ENCODE measurements at regions not wholly inside any gene's neighbourhood (a gene's known extent, or its start where the extent isn't known, plus 50 kb on each side); places are given as distances from the start of the nearest gene placed in this dataset.

GRCh38 chr3:117192888-117193287 is 483.3 kb downstream of the TUSC7 start:
- BruUV-seq (replicated peaks), result no TSS peak
- Mint-ChIP-seq H3K36me3 (ENCODE audit: insufficient read depth, unreplicated experiment) (no peaks in the 10 kb centered on the region), H3K9me3 (ENCODE audit: unreplicated experiment) (no peaks in the 10 kb centered on the region), H3K4me3 (ENCODE audit: unreplicated experiment) (no peak overlapping the region), H3K27ac (ENCODE audit: unreplicated experiment) (no peak overlapping the region), H3K27me3 (ENCODE audit: insufficient read depth, unreplicated experiment) (no peaks in the 10 kb centered on the region), H3K4me1 (ENCODE audit: low read depth, unreplicated experiment) (no peaks in the 10 kb centered on the region)
- no peak for TF ChIP-seq CTCF (IDR thresholded peaks at IDR 0.05; ENCODE audit: insufficient read depth in 1 of 2, low read depth in 1 of 2, low read length in 1 of 2, severe bottlenecking in 1 of 2, unreplicated experiment in 1 of 2)
- Histone ChIP-seq H3K4me3 (ENCODE audit: low read depth, low read length) (no peak overlapping the region), H3K27me3 (replicated peaks; ENCODE audit: control insufficient read depth, insufficient read depth, low read length) (no peaks in the 10 kb centered on the region), H3K36me3 (ENCODE audit: control insufficient read depth, insufficient read depth, low read length) (no peaks in the 10 kb centered on the region), H3K9me3 (no peaks in the 10 kb centered on the region), H3K4me1 (no peaks in the 10 kb centered on the region)
- DNase-seq, result no peak
- CTCF ChIA-PET, result no interaction called here
- POLR2A ChIA-PET, result no interaction called here
- intact Hi-C loops (cut with micrococcal nuclease; ENCODE audit: unreplicated experiment), result loop anchor here (2.0 kb wide), 2 partner anchors 44 to 134 kb away; no protein-coding TSS in a partner anchor

GRCh38 chr3:117193390-117193789 is 483.8 kb downstream of the TUSC7 start:
- no peak overlapping the region for H3K4me3 Mint-ChIP-seq (ENCODE audit: unreplicated experiment)
- Histone ChIP-seq H3K27me3 (replicated peaks; ENCODE audit: control insufficient read depth, insufficient read depth, low read length) (no peaks in the 10 kb centered on the region), H3K4me3 (ENCODE audit: low read depth, low read length) (no peak overlapping the region), H3K4me1 (no peaks in the 10 kb centered on the region), H3K36me3 (ENCODE audit: control insufficient read depth, insufficient read depth, low read length) (no peaks in the 10 kb centered on the region), H3K9me3 (no peaks in the 10 kb centered on the region)
- H3K27ac Mint-ChIP-seq (ENCODE audit: unreplicated experiment), result no peak overlapping the region
- H3K27me3 Mint-ChIP-seq (ENCODE audit: insufficient read depth, unreplicated experiment), result no peaks in the 10 kb centered on the region
- no TSS peak for BruUV-seq (replicated peaks)
- H3K9me3 Mint-ChIP-seq (ENCODE audit: unreplicated experiment), result no peaks in the 10 kb centered on the region
- CTCF ChIA-PET, result no interaction called here
- TF ChIP-seq CTCF (IDR thresholded peaks at IDR 0.05; ENCODE audit: insufficient read depth in 1 of 2, low read depth in 1 of 2, low read length in 1 of 2, severe bottlenecking in 1 of 2, unreplicated experiment in 1 of 2), result peak; percentile 30 to 38
- intact Hi-C loops (cut with micrococcal nuclease; ENCODE audit: unreplicated experiment), result loop anchor here (2.0 kb wide), 2 partner anchors 45 to 135 kb away; no protein-coding TSS in a partner anchor
- POLR2A ChIA-PET, result no interaction called here
- no peaks in the 10 kb centered on the region for H3K36me3 Mint-ChIP-seq (ENCODE audit: insufficient read depth, unreplicated experiment)
- DNase-seq, result peak in 1 of 2 experiments; percentile 4
- no peaks in the 10 kb centered on the region for H3K4me1 Mint-ChIP-seq (ENCODE audit: low read depth, unreplicated experiment)

GRCh38 chr3:117195034-117195433 is 485.5 kb downstream of the TUSC7 start:
- H3K27me3 ChIP-seq (replicated peaks; ENCODE audit: control insufficient read depth, insufficient read depth, low read length), result no peaks in the 10 kb centered on the region
- TF ChIP-seq CTCF (IDR thresholded peaks at IDR 0.05; ENCODE audit: insufficient read depth in 1 of 2, low read depth in 1 of 2, low read length in 1 of 2, severe bottlenecking in 1 of 2, unreplicated experiment in 1 of 2), result no peak
- intact Hi-C loops (cut with micrococcal nuclease; ENCODE audit: unreplicated experiment), result no loop called here
- ChIA-PET POLR2A (no interaction called here), CTCF (no interaction called here)
- H3K4me3 Mint-ChIP-seq (ENCODE audit: unreplicated experiment), result no peak overlapping the region
- BruUV-seq (replicated peaks), result no TSS peak
- no peaks in the 10 kb centered on the region for H3K27me3 Mint-ChIP-seq (ENCODE audit: insufficient read depth, unreplicated experiment)
- no peaks in the 10 kb centered on the region for H3K9me3 Mint-ChIP-seq (ENCODE audit: unreplicated experiment)
- H3K27ac Mint-ChIP-seq (ENCODE audit: unreplicated experiment), result no peak overlapping the region
- H3K4me1 ChIP-seq, result no peaks in the 10 kb centered on the region
- H3K36me3 Mint-ChIP-seq (ENCODE audit: insufficient read depth, unreplicated experiment), result no peaks in the 10 kb centered on the region
- peaks cover 3% of the 10 kb centered on the region for H3K4me1 Mint-ChIP-seq (ENCODE audit: low read depth, unreplicated experiment)
- H3K4me3 ChIP-seq (ENCODE audit: low read depth, low read length), result no peak overlapping the region
- DNase-seq, result no peak
- no peaks in the 10 kb centered on the region for H3K36me3 ChIP-seq (ENCODE audit: control insufficient read depth, insufficient read depth, low read length)
- no peaks in the 10 kb centered on the region for H3K9me3 ChIP-seq
